KBM-7 (cell line): ENCODE measurements at regions not wholly inside any gene's neighbourhood (a gene's known extent, or its start where the extent isn't known, plus 50 kb on each side); places are given as distances from the start of the nearest gene placed in this dataset.
"Not testable (repeated sequence)": the region's sequence is repeated elsewhere in the genome, so short reads cannot be mapped to it uniquely, and the experiment has no call there.

ENCODE experiments used
- DNase-seq: peaks from one replicate; pipeline ENCODE4 v3.0.0-alpha.2; 2015
- in situ Hi-C: fragments of 300-500 bp; cut with MboI; formaldehyde crosslinking; loops from 2 replicates; pipeline ENCODE4 v1.14.3; 2020; ENCODE audit warnings: low sequenced_read_pairs, low pct_unique_long_range_greater_than_20kb, mixed read lengths

- no peak for DNase-seq
Observed at GRCh38 chr5:117161718-117162335, 587.2 kb upstream of the SEMA6A start.

DNA sequence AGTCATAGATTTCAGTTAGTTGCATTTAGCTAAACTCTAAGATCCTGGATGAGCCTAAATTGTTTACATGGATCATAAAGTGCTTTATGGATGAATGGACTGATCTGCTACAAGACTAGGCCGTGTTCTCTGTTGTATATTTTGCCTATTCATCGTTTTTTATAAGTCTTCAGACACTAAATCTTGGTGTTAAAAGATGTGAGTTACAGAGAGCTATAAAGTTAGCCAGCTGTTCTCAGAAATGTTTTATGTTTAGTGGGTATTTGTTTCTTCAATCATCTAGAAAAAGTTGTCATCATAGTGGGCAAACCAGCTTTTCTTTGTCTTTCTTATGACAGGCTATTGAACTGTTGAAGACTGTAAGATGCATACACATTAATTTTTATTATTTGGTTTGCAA, 585.8 kb upstream of the SEMA6A start:
- in situ Hi-C loops, result no loop called here
- no peak for DNase-seq

More at GRCh38 chr5:117161718-117162335, 587.2 kb upstream of the SEMA6A start:
- in situ Hi-C loops, result no loop called here

DNA sequence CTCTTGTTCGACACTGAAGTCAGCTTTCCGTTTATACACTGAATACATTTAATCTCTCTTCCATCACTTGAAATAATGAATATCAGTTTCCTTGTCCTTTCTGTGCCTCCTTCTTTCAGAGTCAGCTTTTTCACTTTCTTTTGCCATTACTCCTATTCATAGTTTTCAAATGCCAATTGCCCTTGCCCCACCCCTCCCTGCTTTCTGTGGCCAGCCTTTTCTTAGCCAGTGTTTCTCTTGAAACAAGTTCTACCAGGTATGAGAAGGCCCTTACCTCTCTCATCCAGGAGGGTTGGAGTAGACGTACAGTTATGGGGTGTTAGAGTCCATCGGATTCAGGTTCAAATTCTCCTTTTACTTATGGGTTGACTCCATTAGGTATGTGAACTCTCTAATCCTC, 574.7 kb upstream of the SEMA6A start:
- in situ Hi-C loops, result no loop called here
- no peak for DNase-seq

- no peak for DNase-seq
Observed at GRCh38 chr5:117144086-117144485, 569.5 kb upstream of the SEMA6A start.

DNA sequence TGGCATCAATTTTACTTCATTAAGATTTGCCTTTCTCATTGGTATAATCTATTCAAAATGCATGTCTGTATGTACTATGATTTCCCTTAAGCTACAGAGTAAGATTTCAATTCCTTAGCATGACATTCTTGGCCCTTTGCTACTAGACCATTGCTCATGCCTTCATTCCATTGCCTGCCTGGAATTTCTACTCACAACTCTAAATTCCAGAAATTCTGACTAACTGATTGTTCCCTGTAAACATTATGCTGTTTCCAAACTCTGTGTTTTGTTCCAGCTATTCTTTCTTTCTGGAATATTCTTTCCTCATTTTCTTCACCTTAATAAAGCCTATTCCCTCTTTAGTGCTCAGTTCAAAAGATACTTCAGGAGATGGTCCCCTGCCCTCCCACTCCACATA, 568.8 kb upstream of the SEMA6A start:
- in situ Hi-C loops, result no loop called here
- DNase-seq, result no peak

More at GRCh38 chr5:117144086-117144485, 569.5 kb upstream of the SEMA6A start:
- in situ Hi-C loops, result no loop called here

- no peak for DNase-seq
- in situ Hi-C loops, result no loop called here
Observed at GRCh38 chr5:117138523-117138922, 563.9 kb upstream of the SEMA6A start.

DNA sequence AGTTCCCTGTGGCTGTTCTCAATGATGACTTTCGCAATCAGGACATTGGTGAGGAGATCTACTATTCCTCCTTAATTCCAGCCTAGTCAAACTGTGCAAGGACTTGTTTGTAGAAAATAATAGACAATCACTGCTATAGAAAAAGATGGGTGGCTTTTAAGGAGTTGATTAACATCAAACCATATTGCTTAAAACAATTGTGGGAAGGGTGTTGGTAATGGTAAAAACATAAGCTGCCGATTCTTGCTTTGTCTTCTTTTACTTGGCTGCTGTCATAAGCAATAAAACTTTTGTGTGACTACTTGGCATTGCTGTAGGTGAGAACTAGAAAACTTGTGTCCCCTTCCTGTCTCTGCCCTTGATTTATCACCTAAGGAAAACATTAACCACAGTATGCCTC, 561.2 kb upstream of the SEMA6A start:
- in situ Hi-C loops, result no loop called here
- DNase-seq, result no peak

- in situ Hi-C loops, result no loop called here
- no peak for DNase-seq
Observed at GRCh38 chr5:117133198-117133597, 558.6 kb upstream of the SEMA6A start.

GRCh38 chr5:117131876-117132275, 557.3 kb upstream of the SEMA6A start:
- in situ Hi-C loops, result no loop called here
- DNase-seq, result no peak

DNA sequence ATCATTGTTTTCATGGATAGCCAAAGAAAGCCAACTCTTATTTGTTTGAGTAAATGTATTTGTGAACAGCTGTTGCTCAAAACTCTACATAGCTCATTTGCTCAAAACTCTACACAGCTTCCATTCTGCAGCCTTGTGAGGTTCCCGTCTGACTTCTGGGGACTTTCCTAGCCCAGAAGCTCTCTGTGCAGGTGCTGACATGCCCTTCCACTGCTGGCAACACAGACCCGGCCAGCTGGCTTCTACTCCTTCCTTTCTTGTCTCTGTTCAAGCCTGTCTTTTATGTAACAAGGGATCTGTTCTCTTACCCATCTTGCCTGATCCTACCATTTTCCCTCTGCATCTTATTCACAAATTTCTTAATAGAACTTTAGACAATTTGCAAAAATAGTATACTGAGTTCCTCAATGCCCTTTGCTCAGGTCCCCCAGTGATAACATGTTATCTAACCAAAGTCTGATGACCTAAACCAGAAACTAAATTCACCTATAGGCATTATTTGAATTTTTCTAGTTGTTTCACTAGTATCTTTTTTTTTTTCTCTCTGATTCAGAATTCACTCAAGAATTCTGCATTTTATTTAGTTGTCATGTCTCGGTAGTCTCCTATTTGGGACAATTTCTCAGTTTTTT, 556.5 kb upstream of the SEMA6A start:
- DNase-seq, result no peak
- in situ Hi-C loops, result no loop called here

DNA sequence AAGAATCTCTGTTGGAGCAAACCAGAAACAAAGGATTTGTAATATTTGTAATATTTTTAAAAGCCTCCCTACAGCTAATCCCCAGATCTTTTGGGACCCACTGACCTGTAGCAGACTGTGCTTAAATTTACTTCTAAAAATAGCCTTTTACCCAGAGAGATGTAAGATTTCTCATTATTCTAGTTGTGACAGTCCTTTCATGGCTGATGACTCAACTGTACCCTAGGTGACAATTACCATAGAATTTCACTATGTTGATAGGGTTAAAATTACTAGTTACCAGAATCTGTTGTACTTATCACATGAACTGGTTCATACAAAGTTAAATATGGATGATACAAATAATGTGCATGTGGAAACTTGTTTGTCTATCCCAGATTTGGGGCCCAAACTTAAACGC, 543.9 kb upstream of the SEMA6A start:
- DNase-seq, result no peak
- in situ Hi-C loops, result no loop called here

- DNase-seq, in situ Hi-C loops: not testable (repeated sequence)
Observed at GRCh38 chr5:117117314-117117713, 542.7 kb upstream of the SEMA6A start.

DNA sequence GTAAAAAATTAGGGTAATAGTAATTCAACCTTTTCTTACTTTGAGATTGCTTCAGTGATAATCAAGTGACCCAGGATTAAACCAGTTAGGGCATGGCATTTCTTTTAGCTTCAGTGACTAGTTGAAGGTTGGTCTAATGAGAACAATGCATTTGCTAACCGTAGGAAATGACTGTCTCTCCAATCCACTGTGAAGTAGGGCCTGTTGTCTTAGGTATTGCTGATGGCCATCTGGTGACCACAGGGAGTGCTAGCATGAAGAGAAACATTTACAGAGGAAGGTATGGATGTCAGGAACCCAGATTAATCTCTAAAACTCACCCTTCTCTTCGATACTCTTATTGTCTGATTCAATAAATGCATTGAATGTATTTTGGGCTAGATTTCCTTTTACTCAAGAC, 535.9 kb upstream of the SEMA6A start:
- in situ Hi-C loops, result no loop called here
- DNase-seq, result no peak

DNA sequence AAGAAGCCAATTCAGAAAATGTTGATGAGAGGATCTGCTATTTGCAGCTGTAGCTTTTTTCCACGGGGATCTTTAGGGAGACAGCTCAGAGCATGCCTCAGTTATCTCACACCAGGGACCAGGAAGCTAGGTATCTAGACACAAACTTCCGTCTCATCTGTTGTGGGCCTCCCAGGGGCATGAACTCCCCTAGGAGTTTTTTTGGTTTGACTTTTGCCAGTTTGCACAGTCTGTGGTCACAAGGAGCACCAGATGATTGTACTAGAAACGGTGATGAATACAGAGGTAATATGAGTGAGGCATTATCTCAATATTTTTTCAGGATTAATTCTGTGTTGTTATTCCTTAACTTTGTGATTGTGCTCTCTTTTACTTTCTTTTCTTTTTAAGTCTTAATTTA, 533.2 kb upstream of the SEMA6A start:
- in situ Hi-C loops, result no loop called here
- no peak for DNase-seq

GRCh38 chr5:117103703-117104102, 529.1 kb upstream of the SEMA6A start:
- in situ Hi-C loops, result no loop called here

DNA sequence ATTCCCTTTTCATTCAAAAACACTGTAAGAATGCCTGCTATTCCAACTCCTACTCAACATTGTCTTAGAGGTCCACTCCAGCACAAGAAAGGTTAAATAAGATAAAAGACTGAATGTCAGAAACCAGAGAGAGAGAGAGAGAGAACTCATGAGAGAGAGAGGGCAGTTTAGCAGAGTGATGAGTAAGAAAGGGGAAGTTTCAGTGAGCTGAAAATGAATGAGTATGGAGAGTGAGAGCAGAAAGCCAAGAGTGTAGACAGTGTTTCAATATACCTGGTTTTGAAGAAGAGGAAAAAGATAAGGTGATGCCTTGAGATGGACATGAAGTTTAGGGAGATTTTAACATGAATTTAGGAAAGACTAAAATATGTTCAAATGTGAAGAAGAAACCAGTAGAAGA, 528.0 kb upstream of the SEMA6A start:
- no peak for DNase-seq
- in situ Hi-C loops, result no loop called here

More at GRCh38 chr5:117103703-117104102, 529.1 kb upstream of the SEMA6A start:
- no peak for DNase-seq

- DNase-seq, result no peak
- in situ Hi-C loops, result no loop called here
Observed at GRCh38 chr5:117100176-117100575, 525.6 kb upstream of the SEMA6A start.

- in situ Hi-C loops, result no loop called here
- no peak for DNase-seq
Observed at GRCh38 chr5:117098094-117098493, 523.5 kb upstream of the SEMA6A start.

DNA sequence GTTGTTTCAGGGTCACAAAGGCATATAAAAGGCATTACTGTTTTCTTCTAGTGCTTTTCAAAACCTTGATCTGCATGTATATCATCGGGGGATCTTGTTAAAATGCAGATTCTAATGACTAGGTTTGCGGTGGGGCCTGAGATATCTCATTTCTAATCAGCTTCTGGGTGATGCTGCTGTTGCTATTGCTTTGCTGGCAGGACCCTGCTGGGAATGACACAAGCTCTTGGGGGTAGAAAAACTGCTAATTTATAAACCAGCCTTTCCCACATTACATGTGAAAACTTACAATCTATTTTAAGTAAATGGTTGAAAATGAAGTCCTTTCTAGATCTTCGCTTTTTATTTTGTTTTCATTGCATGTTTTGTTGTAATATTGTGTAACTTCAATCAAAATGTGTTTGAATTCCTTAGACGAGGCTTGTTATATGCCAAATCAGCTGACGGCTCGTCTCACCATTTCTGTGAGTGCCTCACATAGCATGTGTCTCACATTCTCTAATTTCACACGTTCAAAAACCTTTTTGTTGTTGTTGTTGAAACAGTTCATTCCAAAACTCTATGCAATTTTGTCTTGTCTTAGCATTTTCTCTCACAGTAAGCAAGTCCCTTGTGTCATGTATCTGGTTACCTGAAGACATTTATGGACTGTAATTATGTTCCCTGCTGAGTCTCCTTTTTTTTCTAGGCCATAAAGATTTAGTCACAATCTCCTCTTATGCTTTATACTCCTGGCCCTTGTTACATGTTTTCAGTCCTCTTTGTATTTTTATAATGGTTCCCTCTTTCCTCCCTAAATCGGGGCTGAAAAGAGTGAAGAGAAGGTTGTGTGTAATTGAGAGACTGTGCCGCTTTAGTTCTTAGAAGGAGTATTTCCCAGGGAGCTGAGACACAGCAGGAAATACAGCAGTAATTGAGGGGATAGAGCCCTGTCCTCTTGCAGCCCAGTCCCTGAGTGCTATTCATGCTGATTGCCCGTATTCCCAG, 521.0 kb upstream of the SEMA6A start:
- no peak for DNase-seq
- in situ Hi-C loops, result no loop called here
